ENCODE measurements at regions not wholly inside any gene's neighbourhood (a gene's known extent, or its start where the extent isn't known, plus 50 kb on each side); places are given as distances from the start of the nearest gene placed in this dataset.
"Not testable (repeated sequence)": the region's sequence is repeated elsewhere in the genome, so short reads cannot be mapped to it uniquely, and the experiment has no call there.

DNA sequence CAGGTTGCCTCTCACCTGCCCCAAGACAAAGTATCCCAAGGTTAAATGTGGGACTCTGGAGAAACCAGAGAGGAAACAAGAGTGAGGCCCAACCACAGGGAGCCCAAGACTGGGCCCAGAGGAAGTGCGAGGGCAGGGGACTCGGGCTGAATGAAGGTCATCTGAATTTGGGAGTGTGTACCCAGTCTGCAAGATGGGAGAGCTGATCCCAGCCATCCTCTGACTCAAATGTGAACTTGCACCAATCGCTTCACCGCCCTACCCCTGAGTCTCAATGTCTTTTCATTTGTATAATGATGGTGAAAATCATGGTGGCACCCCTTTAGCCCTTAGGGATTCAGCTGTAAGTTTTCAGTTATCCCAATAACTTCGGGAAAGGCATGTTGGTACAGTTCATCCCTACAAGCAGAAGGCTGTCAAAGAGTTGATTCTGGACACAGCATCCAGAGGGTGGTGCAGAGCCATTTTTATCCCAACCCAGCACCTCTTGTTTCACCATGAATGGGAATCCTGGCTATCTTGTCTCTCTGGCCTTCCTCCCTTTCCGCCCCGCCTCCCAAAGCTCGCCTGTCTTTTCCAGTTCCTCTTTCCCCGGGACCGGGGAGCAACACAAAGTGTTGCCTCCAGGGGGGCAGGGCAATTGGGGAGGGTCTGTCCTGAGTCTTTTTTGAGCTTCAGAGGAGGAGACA lies 123.4 kb downstream of the NUFIP1 start:
- Mint-ChIP-seq H3K4me3 (no peak overlapping the region), H3K27me3 (peaks cover 0 to 9% (median under 1%) of the 10 kb centered on the region in 5 donors), H3K36me3 (peaks cover 0 to 5% (median 0%) of the 10 kb centered on the region in 5 donors), H3K9me3 (peaks cover 0 to 14% (median 6%) of the 10 kb centered on the region in 11 donors), H3K27ac (no peak overlapping the region), H3K4me1 (no peaks in the 10 kb centered on the region)
- Histone ChIP-seq H3K27me3 (ENCODE audit: control insufficient read depth in 2 of 2, insufficient read depth in 2 of 2, low read length in 2 of 2) (no peaks in the 10 kb centered on the region), H3K4me1 (ENCODE audit: control insufficient read depth in 2 of 2, insufficient read depth in 2 of 2, low read length in 2 of 2) (no peaks in the 10 kb centered on the region), H3K9me3 (ENCODE audit: control insufficient read depth in 2 of 3, low read length in 3 of 3) (no peaks in the 10 kb centered on the region), H3K4me3 (ENCODE audit: low read length) (no peak overlapping the region), H3K36me3 (ENCODE audit: control insufficient read depth in 2 of 3, insufficient read depth in 3 of 3, low read length in 3 of 3) (no peaks in the 10 kb centered on the region), H3K27ac (ENCODE audit: low read depth, low read length) (no peak overlapping the region)
- intact Hi-C loops (cut with micrococcal nuclease), result no loop called here
- ChIA-PET POLR2A (interaction anchor here (0.6 kb wide), 1 partner anchor 556 kb away, joined by 3 read pairs; no protein-coding TSS in a partner anchor), CTCF (interaction anchor here (0.6 kb wide), 1 partner anchor 399 kb away, joined by 4 read pairs; no protein-coding TSS in a partner anchor)
- DNase-seq (no peak), ATAC-seq (no peak)

DNA sequence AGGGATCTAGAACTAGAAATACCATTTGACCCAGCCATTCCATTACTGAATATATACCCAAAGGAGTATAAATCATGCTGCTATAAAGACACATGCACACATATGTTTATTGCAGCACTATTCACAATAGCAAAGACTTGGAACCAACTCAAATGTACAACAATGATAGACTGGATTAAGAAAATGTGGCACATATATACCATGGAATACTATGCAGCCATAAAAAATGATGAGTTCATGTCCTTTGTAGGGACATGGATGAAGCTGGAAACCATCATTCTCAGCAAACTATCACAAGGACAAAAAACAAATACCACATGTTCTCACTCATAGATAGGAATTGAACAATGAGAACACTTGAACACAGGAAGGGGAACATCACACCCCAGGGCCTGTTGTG lies 125.6 kb downstream of the NUFIP1 start:
- intact Hi-C loops (cut with micrococcal nuclease); H3K27ac ChIP-seq (ENCODE audit: low read depth, low read length); H3K4me3 ChIP-seq (ENCODE audit: low read length); POLR2A ChIA-PET; DNase-seq; H3K36me3 ChIP-seq (ENCODE audit: control insufficient read depth in 2 of 3, insufficient read depth in 3 of 3, low read length in 3 of 3); H3K27ac Mint-ChIP-seq; ATAC-seq; H3K4me1 ChIP-seq (ENCODE audit: control insufficient read depth in 2 of 2, insufficient read depth in 2 of 2, low read length in 2 of 2); H3K27me3 ChIP-seq (ENCODE audit: control insufficient read depth in 2 of 2, insufficient read depth in 2 of 2, low read length in 2 of 2); H3K36me3 Mint-ChIP-seq; H3K9me3 ChIP-seq (ENCODE audit: control insufficient read depth in 2 of 3, low read length in 3 of 3); H3K4me3 Mint-ChIP-seq; CTCF ChIA-PET; H3K4me1 Mint-ChIP-seq: not testable (repeated sequence)
- peaks cover 0 to 14% (median 6%) of the 10 kb centered on the region in 11 donors for H3K9me3 Mint-ChIP-seq
- H3K27me3 Mint-ChIP-seq, result peaks cover 0 to 24% (median 6%) of the 10 kb centered on the region in 5 donors

DNA sequence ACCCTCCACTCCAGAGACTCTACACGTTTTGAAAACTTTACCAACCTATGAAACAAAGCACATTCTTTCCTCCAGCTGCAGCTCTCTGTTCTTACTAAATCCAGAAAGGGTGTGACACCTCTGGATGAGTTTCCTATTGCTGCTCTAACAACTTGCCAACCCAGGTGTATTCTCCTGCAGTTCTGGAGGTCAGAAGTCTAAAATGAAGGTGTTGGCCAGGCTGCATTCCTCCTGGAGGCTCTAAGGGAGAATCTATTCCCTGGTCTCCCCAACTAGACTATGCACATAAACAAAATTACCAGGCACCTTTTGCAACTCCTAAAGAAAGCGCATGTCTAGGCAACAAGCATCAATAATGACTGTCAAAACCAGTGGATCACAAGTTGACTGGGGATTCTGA lies 128.8 kb downstream of the NUFIP1 start:
- H3K4me3 ChIP-seq (ENCODE audit: low read length), result no peak overlapping the region
- intact Hi-C loops (cut with micrococcal nuclease), result no loop called here
- no peaks in the 10 kb centered on the region for H3K9me3 ChIP-seq (ENCODE audit: control insufficient read depth in 2 of 3, low read length in 3 of 3)
- no peak overlapping the region for H3K4me3 Mint-ChIP-seq
- ATAC-seq, result no peak
- DNase-seq, result no peak
- H3K27me3 ChIP-seq (ENCODE audit: control insufficient read depth in 2 of 2, insufficient read depth in 2 of 2, low read length in 2 of 2), result no peaks in the 10 kb centered on the region
- H3K27ac ChIP-seq (ENCODE audit: low read depth, low read length), result no peak overlapping the region
- H3K4me1 Mint-ChIP-seq, result no peaks in the 10 kb centered on the region
- POLR2A ChIA-PET, result no interaction called here
- CTCF ChIA-PET, result no interaction called here
- H3K9me3 Mint-ChIP-seq, result no peaks in the 10 kb centered on the region
- H3K4me1 ChIP-seq (ENCODE audit: control insufficient read depth in 2 of 2, insufficient read depth in 2 of 2, low read length in 2 of 2), result no peaks in the 10 kb centered on the region
- H3K27me3 Mint-ChIP-seq, result peaks cover 12 to 32% (median 21%) of the 10 kb centered on the region in 5 donors
- H3K36me3 Mint-ChIP-seq, result no peaks in the 10 kb centered on the region
- no peaks in the 10 kb centered on the region for H3K36me3 ChIP-seq (ENCODE audit: control insufficient read depth in 2 of 3, insufficient read depth in 3 of 3, low read length in 3 of 3)
- H3K27ac Mint-ChIP-seq, result no peak overlapping the region

DNA sequence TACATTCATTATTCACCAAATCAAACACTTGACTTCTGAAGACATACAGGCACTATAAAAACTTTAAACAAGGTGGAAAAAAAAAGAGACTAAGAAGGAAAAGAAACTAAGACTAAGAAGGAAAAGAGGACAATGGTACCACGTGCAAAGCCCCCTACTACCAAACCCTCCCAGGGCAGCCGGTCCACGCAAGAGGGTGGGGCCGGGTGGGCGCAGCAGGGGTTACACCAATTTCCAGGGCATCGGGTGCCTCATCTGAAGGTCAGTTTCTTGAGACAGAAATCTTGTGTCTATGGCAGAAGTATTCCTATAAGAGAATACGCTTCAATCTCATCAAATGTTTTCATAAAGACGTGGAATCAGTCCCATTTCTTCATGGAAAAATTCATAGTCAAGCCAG lies 131.5 kb downstream of the NUFIP1 start:
- no peaks in the 10 kb centered on the region for H3K9me3 ChIP-seq (ENCODE audit: control insufficient read depth in 2 of 3, low read length in 3 of 3)
- Mint-ChIP-seq H3K27me3 (peaks cover 12 to 40% (median 21%) of the 10 kb centered on the region in 5 donors), H3K4me1 (no peaks in the 10 kb centered on the region), H3K4me3 (no peak overlapping the region), H3K9me3 (no peaks in the 10 kb centered on the region), H3K36me3 (no peaks in the 10 kb centered on the region), H3K27ac (no peak overlapping the region)
- ATAC-seq (no peak), DNase-seq (no peak)
- no peaks in the 10 kb centered on the region for H3K27me3 ChIP-seq (ENCODE audit: control insufficient read depth in 2 of 2, insufficient read depth in 2 of 2, low read length in 2 of 2)
- no peaks in the 10 kb centered on the region for H3K36me3 ChIP-seq (ENCODE audit: control insufficient read depth in 2 of 3, insufficient read depth in 3 of 3, low read length in 3 of 3)
- no peak overlapping the region for H3K4me3 ChIP-seq (ENCODE audit: low read length)
- H3K27ac ChIP-seq (ENCODE audit: low read depth, low read length), result no peak overlapping the region
- H3K4me1 ChIP-seq (ENCODE audit: control insufficient read depth in 2 of 2, insufficient read depth in 2 of 2, low read length in 2 of 2), result no peaks in the 10 kb centered on the region
- ChIA-PET CTCF (no interaction called here), POLR2A (no interaction called here)
- intact Hi-C loops (cut with micrococcal nuclease), result no loop called here

DNA sequence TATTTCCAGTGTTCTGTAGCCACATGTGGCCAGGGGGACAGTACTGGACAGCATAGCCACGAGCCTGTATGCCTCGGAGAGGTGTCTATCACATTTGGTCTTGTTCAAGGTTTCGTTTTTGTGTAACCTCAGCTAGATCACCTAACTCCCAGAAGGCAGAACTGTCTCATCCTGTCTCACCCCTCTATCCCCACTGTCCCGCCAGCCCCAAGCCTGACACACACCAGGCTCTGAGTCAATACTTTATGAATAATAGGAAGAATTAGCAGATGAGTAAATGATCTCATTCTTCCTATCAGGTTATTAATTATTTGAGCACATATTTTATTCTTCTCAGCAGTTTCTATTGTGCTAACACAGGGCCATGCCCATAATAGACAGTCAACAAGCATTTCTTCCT lies 132.2 kb downstream of the NUFIP1 start:
- no peaks in the 10 kb centered on the region for H3K9me3 ChIP-seq (ENCODE audit: control insufficient read depth in 2 of 3, low read length in 3 of 3)
- ChIA-PET CTCF (no interaction called here), POLR2A (no interaction called here)
- H3K4me3 ChIP-seq (ENCODE audit: low read length), result no peak overlapping the region
- ATAC-seq (no peak), DNase-seq (no peak)
- H3K27me3 Mint-ChIP-seq, result peaks cover 12 to 40% (median 21%) of the 10 kb centered on the region in 5 donors
- H3K4me1 ChIP-seq (ENCODE audit: control insufficient read depth in 2 of 2, insufficient read depth in 2 of 2, low read length in 2 of 2), result no peaks in the 10 kb centered on the region
- no peaks in the 10 kb centered on the region for H3K9me3 Mint-ChIP-seq
- H3K27ac ChIP-seq (ENCODE audit: low read depth, low read length), result no peak overlapping the region
- intact Hi-C loops (cut with micrococcal nuclease), result no loop called here
- H3K36me3 ChIP-seq (ENCODE audit: control insufficient read depth in 2 of 3, insufficient read depth in 3 of 3, low read length in 3 of 3), result no peaks in the 10 kb centered on the region
- H3K36me3 Mint-ChIP-seq, result no peaks in the 10 kb centered on the region
- no peaks in the 10 kb centered on the region for H3K4me1 Mint-ChIP-seq
- H3K4me3 Mint-ChIP-seq, result no peak overlapping the region
- no peaks in the 10 kb centered on the region for H3K27me3 ChIP-seq (ENCODE audit: control insufficient read depth in 2 of 2, insufficient read depth in 2 of 2, low read length in 2 of 2)
- H3K27ac Mint-ChIP-seq, result no peak overlapping the region

DNA sequence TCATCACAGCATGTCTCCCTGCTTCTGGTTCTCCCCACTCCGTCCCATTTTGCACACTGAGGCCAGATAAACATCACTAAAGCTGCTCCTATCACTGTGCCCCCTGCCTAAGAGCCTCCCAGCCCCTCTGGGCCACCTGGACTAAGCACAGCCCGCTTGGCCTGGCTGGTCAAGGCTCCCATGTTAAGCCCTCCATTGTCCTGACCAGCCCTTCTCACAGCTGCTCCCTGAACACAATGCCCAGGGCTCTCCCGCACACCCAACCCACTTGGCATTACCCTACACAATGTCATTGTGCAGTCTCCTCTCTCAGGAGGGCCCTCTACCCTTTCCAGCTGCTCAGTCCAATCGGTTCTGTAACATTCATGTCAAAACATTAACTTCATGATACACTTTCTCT lies 133.4 kb downstream of the NUFIP1 start:
- intact Hi-C loops (cut with micrococcal nuclease), result no loop called here
- Histone ChIP-seq H3K36me3 (ENCODE audit: control insufficient read depth in 2 of 3, insufficient read depth in 3 of 3, low read length in 3 of 3) (no peaks in the 10 kb centered on the region), H3K4me3 (ENCODE audit: low read length) (no peak overlapping the region), H3K4me1 (ENCODE audit: control insufficient read depth in 2 of 2, insufficient read depth in 2 of 2, low read length in 2 of 2) (no peaks in the 10 kb centered on the region), H3K9me3 (ENCODE audit: control insufficient read depth in 2 of 3, low read length in 3 of 3) (no peaks in the 10 kb centered on the region), H3K27ac (ENCODE audit: low read depth, low read length) (no peak overlapping the region), H3K27me3 (ENCODE audit: control insufficient read depth in 2 of 2, insufficient read depth in 2 of 2, low read length in 2 of 2) (no peaks in the 10 kb centered on the region)
- ChIA-PET POLR2A (no interaction called here), CTCF (no interaction called here)
- ATAC-seq (no peak), DNase-seq (no peak)
- Mint-ChIP-seq H3K9me3 (no peaks in the 10 kb centered on the region), H3K4me3 (no peak overlapping the region), H3K27me3 (peaks cover 12 to 40% (median 20%) of the 10 kb centered on the region in 5 donors), H3K27ac (no peak overlapping the region), H3K36me3 (no peaks in the 10 kb centered on the region), H3K4me1 (no peaks in the 10 kb centered on the region)

DNA sequence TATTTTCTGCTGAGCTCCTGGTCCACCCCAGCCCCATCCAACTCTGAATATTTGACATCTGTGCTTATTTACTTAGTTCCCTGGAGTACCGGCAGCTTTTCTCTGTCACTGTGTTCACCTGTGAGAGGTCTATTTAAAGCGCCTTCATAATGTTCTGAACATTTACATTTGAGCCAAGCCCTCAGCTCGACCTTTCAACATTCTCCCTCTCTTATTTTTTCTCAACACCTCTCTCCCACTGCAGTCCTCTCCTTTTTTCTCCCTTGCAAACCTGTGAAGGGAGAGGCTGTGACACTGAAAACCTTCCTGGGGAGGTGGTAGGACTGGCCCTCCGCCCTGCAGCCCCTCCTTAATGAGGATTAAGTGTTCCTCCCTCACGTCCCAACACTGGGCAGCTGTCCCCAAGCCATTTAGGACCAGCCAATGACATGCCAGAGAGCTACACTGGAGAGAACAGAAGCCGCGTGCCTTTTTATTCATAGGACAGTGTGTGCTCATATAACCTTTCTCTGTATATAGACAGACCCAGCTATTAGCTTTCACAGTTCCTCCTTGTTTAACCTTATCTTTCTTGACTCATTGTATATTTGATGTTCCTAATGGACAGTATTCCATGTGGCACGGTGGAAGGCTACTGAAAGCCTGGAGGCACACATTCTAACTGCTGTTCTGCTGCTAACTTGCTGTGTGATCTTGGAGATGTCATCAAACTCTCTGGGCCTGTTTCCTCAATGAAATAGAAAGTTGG lies 134.8 kb downstream of the NUFIP1 start:
- intact Hi-C loops (cut with micrococcal nuclease), result no loop called here
- H3K4me3 Mint-ChIP-seq, result no peak overlapping the region
- ATAC-seq (no peak), DNase-seq (no peak)
- Histone ChIP-seq H3K4me3 (ENCODE audit: low read length) (no peak overlapping the region), H3K27me3 (ENCODE audit: control insufficient read depth in 2 of 2, insufficient read depth in 2 of 2, low read length in 2 of 2) (no peaks in the 10 kb centered on the region), H3K4me1 (ENCODE audit: control insufficient read depth in 2 of 2, insufficient read depth in 2 of 2, low read length in 2 of 2) (no peaks in the 10 kb centered on the region), H3K9me3 (ENCODE audit: control insufficient read depth in 2 of 3, low read length in 3 of 3) (no peaks in the 10 kb centered on the region), H3K36me3 (ENCODE audit: control insufficient read depth in 2 of 3, insufficient read depth in 3 of 3, low read length in 3 of 3) (no peaks in the 10 kb centered on the region), H3K27ac (ENCODE audit: low read depth, low read length) (no peak overlapping the region)
- H3K27ac Mint-ChIP-seq, result no peak overlapping the region
- ChIA-PET CTCF (no interaction called here), POLR2A (no interaction called here)
- H3K27me3 Mint-ChIP-seq, result peaks cover 5 to 32% (median 19%) of the 10 kb centered on the region in 5 donors
- no peaks in the 10 kb centered on the region for H3K4me1 Mint-ChIP-seq
- no peaks in the 10 kb centered on the region for H3K36me3 Mint-ChIP-seq
- H3K9me3 Mint-ChIP-seq, result no peaks in the 10 kb centered on the region
